GM23248 (cell line): ENCODE measurements at regions not wholly inside any gene's neighbourhood (a gene's known extent, or its start where the extent isn't known, plus 50 kb on each side); places are given as distances from the start of the nearest gene placed in this dataset.

ENCODE experiments used
- EZH2 ChIP-seq: fragments of 200-600 bp; sonication (generic); IDR thresholded peaks from 2 replicates; pipeline ENCODE4 v1.6.1; 2018; ENCODE audit warnings: antibody characterized with exemption, mild to moderate bottlenecking; ENCODE audit not compliant: insufficient read depth, poor library complexity, severe bottlenecking
- EZH2phosphoT487 ChIP-seq: fragments of 200-600 bp; sonication (generic); IDR thresholded peaks from 2 replicates; pipeline ENCODE4 v1.6.1; 2018; ENCODE audit warnings: antibody characterized with exemption, moderate library complexity, mild to moderate bottlenecking, low read depth; ENCODE audit not compliant: insufficient read depth

GRCh38 chr9:73426269-73426668 lies 274.6 kb downstream of the ANXA1 start:
- no peak for TF ChIP-seq EZH2
- TF ChIP-seq EZH2phosphoT487 = no peak
